ENCODE measurements at regions not wholly inside any gene's neighbourhood (a gene's known extent, or its start where the extent isn't known, plus 50 kb on each side); places are given as distances from the start of the nearest gene placed in this dataset.

- Histone ChIP-seq H3K36me3 (replicated peaks; ENCODE audit: control insufficient read depth, insufficient read depth, low read length) (no peaks in the 10 kb centered on the region), H3K4me3 (ENCODE audit: insufficient read depth, low read depth, low read length) (no peak overlapping the region), H3K27me3 (ENCODE audit: control insufficient read depth, insufficient read depth, low read length) (no peaks in the 10 kb centered on the region)
- peak; percentile 9 for DNase-seq
These were observed 210.7 kb upstream of the ATP2B1 start for GRCh38 chr12:89919241-89919906.

DNA sequence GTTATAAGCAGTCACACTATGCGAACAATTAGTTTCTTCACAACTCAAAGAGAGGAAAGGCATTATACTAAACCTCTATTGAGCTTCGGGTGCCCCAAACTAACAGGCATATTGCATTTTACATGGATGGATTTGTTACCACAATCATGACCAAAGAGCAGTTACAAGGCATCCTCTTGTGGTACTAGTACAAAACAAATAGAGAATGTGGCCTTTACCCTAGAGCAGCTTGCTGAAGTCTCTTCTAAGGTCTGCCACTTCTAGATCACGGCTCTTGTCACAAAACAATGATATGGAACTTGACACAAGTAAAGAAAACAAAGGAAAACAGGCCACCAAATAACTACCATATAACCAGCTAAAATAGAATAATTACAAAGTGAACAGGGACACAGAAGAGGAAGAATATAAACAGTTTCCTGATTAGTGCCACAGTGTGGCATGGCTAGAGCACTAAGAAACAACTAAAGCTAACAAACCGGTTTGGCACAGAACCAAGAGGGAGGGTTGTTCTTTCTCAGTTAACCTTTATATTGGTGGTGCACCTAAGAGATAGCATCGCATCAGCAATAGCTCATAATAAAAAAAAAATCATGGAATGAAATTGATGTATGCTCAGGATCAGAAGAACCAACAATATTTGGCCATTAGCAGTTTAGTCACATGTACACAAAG is 209.7 kb upstream of the ATP2B1 start:
- Histone ChIP-seq H3K27me3 (ENCODE audit: control insufficient read depth, insufficient read depth, low read length) (no peaks in the 10 kb centered on the region), H3K36me3 (replicated peaks; ENCODE audit: control insufficient read depth, insufficient read depth, low read length) (no peaks in the 10 kb centered on the region), H3K4me3 (ENCODE audit: insufficient read depth, low read depth, low read length) (no peak overlapping the region)
- DNase-seq: no peak

GRCh38 chr12:89909753-89910152 is 201.1 kb upstream of the ATP2B1 start:
- Histone ChIP-seq H3K36me3 (replicated peaks; ENCODE audit: control insufficient read depth, insufficient read depth, low read length) (no peaks in the 10 kb centered on the region), H3K4me3 (ENCODE audit: insufficient read depth, low read depth, low read length) (no peak overlapping the region), H3K27me3 (ENCODE audit: control insufficient read depth, insufficient read depth, low read length) (no peaks in the 10 kb centered on the region)
- no peak for DNase-seq

GRCh38 chr12:89907659-89908058 is 199.0 kb upstream of the ATP2B1 start:
- Histone ChIP-seq H3K27me3 (ENCODE audit: control insufficient read depth, insufficient read depth, low read length) (no peaks in the 10 kb centered on the region), H3K36me3 (replicated peaks; ENCODE audit: control insufficient read depth, insufficient read depth, low read length) (no peaks in the 10 kb centered on the region), H3K4me3 (ENCODE audit: insufficient read depth, low read depth, low read length) (no peak overlapping the region)
- no peak for DNase-seq

DNA sequence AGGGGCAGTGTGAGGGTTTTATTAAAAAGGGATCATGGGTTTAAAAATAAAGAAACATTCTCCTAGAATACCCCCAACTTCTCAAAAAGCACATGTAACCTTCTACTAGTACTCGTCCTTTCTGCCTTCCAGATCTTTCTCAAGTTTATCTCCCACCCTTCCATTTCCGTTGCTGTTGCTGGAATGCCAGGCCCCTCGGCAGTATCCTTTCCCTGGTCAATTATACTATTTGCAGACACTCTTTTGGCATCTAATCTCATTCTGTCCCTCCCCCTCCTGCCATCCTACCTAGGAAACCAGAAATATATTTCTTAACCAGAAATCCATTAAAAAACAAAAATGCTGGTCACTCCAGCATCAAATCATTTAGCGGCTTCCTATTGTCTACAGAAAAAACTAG is 198.2 kb upstream of the ATP2B1 start:
- Histone ChIP-seq H3K27me3 (ENCODE audit: control insufficient read depth, insufficient read depth, low read length) (no peaks in the 10 kb centered on the region), H3K4me3 (ENCODE audit: insufficient read depth, low read depth, low read length) (no peak overlapping the region), H3K36me3 (replicated peaks; ENCODE audit: control insufficient read depth, insufficient read depth, low read length) (no peaks in the 10 kb centered on the region)
- no peak for DNase-seq

- no peak for DNase-seq
- no peak overlapping the region for H3K4me3 ChIP-seq (ENCODE audit: insufficient read depth, low read depth, low read length)
- H3K27me3 ChIP-seq (ENCODE audit: control insufficient read depth, insufficient read depth, low read length): no peaks in the 10 kb centered on the region
- no peaks in the 10 kb centered on the region for H3K36me3 ChIP-seq (replicated peaks; ENCODE audit: control insufficient read depth, insufficient read depth, low read length)
These were observed 197.5 kb upstream of the ATP2B1 start for GRCh38 chr12:89906178-89906577.

DNA sequence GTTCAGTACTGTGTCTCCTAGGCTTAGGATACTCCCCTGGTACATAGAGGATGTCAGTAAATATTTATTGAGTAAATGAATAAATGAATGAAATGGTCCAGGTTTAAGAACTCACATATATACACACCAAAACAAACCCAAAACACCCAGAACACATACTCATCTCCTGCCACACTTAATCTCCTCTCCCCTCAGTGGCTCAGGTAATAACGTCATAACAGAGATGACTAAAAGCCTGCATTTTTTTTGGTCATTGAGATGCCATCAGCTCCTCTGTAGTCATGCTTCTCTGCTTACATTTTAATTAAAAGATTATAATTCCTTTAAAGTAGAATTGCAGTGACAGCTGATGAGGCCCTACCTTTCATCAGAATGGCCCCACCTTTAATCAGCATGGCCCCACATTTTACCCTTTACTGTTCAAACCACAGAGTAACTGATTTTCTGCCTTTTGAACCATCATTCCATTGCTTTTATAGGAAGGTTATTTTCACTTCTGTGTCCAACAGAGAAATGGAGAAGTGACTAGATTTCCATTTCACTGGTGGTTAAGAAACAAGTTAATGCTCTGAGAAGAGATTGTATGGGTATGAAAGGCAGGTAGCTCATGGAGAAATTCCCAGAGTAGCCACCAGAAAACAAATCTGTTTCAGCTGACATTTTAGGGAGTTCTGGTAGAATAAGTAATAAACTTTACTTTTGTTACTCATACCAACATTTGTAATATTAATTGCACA is 193.4 kb upstream of the ATP2B1 start:
- H3K36me3 ChIP-seq (replicated peaks; ENCODE audit: control insufficient read depth, insufficient read depth, low read length): no peaks in the 10 kb centered on the region
- no peaks in the 10 kb centered on the region for H3K27me3 ChIP-seq (ENCODE audit: control insufficient read depth, insufficient read depth, low read length)
- H3K4me3 ChIP-seq (ENCODE audit: insufficient read depth, low read depth, low read length): no peak overlapping the region
- DNase-seq: no peak

DNA sequence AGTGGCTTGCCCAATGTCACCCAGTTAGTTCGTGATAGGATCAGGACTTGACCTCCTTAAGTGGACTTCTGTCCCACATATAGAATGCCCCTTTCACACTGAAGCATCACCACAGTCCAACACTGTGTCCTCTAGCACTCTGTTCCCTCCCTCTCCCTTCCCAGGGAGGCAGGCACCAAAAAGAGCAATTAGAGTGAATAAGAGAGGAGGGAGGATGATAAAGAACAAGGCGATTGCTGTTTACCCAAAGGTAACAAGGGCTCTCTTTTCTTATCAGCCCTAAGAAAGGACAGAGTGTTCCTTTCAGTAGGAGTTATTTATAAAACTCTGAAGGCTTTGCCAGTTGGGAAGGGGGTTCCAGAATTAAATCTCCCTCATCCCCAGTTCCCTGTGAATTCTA is 192.7 kb upstream of the ATP2B1 start:
- Histone ChIP-seq H3K4me3 (ENCODE audit: insufficient read depth, low read depth, low read length) (no peak overlapping the region), H3K27me3 (ENCODE audit: control insufficient read depth, insufficient read depth, low read length) (no peaks in the 10 kb centered on the region), H3K36me3 (replicated peaks; ENCODE audit: control insufficient read depth, insufficient read depth, low read length) (no peaks in the 10 kb centered on the region)
- no peak for DNase-seq

- H3K27me3 ChIP-seq (ENCODE audit: control insufficient read depth, insufficient read depth, low read length): no peaks in the 10 kb centered on the region
- H3K36me3 ChIP-seq (replicated peaks; ENCODE audit: control insufficient read depth, insufficient read depth, low read length): no peaks in the 10 kb centered on the region
- no peak for DNase-seq
- H3K4me3 ChIP-seq (ENCODE audit: insufficient read depth, low read depth, low read length): no peak overlapping the region
These were observed 191.0 kb upstream of the ATP2B1 start for GRCh38 chr12:89899651-89900050.

GRCh38 chr12:89895591-89895990 is 187.0 kb upstream of the ATP2B1 start:
- H3K4me3 ChIP-seq (ENCODE audit: insufficient read depth, low read depth, low read length): no peak overlapping the region
- H3K36me3 ChIP-seq (replicated peaks; ENCODE audit: control insufficient read depth, insufficient read depth, low read length): no peaks in the 10 kb centered on the region
- no peak for DNase-seq
- no peaks in the 10 kb centered on the region for H3K27me3 ChIP-seq (ENCODE audit: control insufficient read depth, insufficient read depth, low read length)

- H3K4me3 ChIP-seq (ENCODE audit: insufficient read depth, low read depth, low read length): no peak overlapping the region
- H3K36me3 ChIP-seq (replicated peaks; ENCODE audit: control insufficient read depth, insufficient read depth, low read length): no peaks in the 10 kb centered on the region
- H3K27me3 ChIP-seq (ENCODE audit: control insufficient read depth, insufficient read depth, low read length): no peaks in the 10 kb centered on the region
- no peak for DNase-seq
These were observed 186.5 kb upstream of the ATP2B1 start for GRCh38 chr12:89895101-89895500.

DNA sequence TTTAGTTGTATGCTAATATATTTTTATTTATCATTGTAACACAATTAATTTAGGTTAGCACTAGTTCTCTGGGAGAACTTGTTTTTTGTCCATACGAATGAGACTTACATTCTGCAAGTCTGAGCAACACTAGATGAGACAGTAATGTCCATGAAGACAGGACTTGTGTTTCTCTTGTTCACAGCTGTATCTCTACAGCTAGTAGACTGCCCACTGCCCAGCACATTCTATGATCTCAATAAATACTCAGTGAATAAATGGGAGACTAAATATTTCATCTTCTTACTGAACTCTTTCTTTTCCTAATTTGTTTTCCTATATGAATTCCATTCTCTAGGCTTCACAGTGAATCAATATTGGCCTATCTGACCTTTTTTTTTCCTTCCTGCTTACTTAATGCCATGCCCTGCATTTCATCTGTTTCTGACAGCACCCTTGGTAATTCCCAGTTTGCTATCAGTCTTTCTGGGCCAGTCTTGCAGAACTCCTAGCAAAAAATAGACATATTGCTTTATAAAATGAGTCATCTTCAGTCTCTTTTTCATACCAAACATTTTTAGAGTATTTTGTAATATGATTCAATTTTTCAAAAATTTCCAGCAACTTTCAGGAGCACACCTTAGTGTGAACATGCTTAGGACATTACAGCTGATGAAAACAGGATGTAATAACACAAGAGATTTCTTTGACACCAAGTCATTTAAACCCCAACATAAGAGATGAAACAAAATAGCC is 185.5 kb upstream of the ATP2B1 start:
- no peak for DNase-seq
- Histone ChIP-seq H3K4me3 (ENCODE audit: insufficient read depth, low read depth, low read length) (no peak overlapping the region), H3K27me3 (ENCODE audit: control insufficient read depth, insufficient read depth, low read length) (no peaks in the 10 kb centered on the region)

GRCh38 chr12:89892436-89892835 is 183.8 kb upstream of the ATP2B1 start:
- H3K4me3 ChIP-seq (ENCODE audit: insufficient read depth, low read depth, low read length): no peak overlapping the region

More for the DNA sequence above, 185.5 kb upstream of the ATP2B1 start:
- no peaks in the 10 kb centered on the region for H3K36me3 ChIP-seq (replicated peaks; ENCODE audit: control insufficient read depth, insufficient read depth, low read length)

DNA sequence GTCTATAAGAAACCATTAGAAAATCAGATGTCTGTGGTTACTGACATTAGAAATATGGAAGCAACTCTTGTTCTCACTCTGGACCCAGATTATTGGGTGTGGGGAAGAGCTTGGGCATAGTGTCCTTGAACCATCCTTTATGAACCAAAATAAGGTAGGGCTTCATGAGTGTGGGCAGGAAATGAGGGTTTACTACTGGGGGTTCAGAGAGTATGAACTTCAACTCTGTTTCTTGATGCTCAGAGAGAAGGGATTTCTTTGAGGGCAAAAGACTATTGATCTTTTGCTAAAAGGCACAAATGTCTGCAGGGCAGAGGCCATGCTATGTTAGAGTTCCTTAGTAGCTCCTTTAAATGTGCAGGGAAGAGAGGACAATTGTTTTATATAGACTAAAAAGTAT is 183.3 kb upstream of the ATP2B1 start:
- H3K4me3 ChIP-seq (ENCODE audit: insufficient read depth, low read depth, low read length): no peak overlapping the region
- H3K36me3 ChIP-seq (replicated peaks; ENCODE audit: control insufficient read depth, insufficient read depth, low read length): no peaks in the 10 kb centered on the region
- no peaks in the 10 kb centered on the region for H3K27me3 ChIP-seq (ENCODE audit: control insufficient read depth, insufficient read depth, low read length)
- DNase-seq: no peak

More at GRCh38 chr12:89892436-89892835, 183.8 kb upstream of the ATP2B1 start:
- DNase-seq: no peak
- H3K27me3 ChIP-seq (ENCODE audit: control insufficient read depth, insufficient read depth, low read length): no peaks in the 10 kb centered on the region
- H3K36me3 ChIP-seq (replicated peaks; ENCODE audit: control insufficient read depth, insufficient read depth, low read length): no peaks in the 10 kb centered on the region
